ENCODE measurements at regions not wholly inside any gene's neighbourhood (a gene's known extent, or its start where the extent isn't known, plus 50 kb on each side); places are given as distances from the start of the nearest gene placed in this dataset.
A peak's percentile ranks its signal among the peaks of the same experiment; 100 is the strongest.

GRCh38 chr1:54488065-54488750 lies 59.8 kb upstream of the ACOT11 start (continued):
- TF ChIP-seq ZNF449 (CRISPR knock-in tag; IDR thresholded peaks at IDR 0.05) (peak; percentile 26; the same call in 1 of the 2 replicates), ZNF175 (CRISPR knock-in tag; IDR thresholded peaks at IDR 0.05; ENCODE audit: low read depth) (no peak; the same call in 1 of the 2 replicates), ZNF780A (CRISPR knock-in tag; IDR thresholded peaks at IDR 0.05) (no peak), ZNF79 (CRISPR knock-in tag; IDR thresholded peaks at IDR 0.05; ENCODE audit: low read depth) (no peak), FOXK2 (conservative IDR thresholded peaks at IDR 0.05 in 1 of 2, IDR thresholded peaks at IDR 0.05 in 1 of 2; ENCODE audit: low read depth in 2 of 2) (peak in 1 of 2 experiments; percentile 56; a peak in 2 of 4 replicates), TEAD4 (IDR thresholded peaks at IDR 0.05; ENCODE audit: low read length) (peak; percentile 55; the same call in 1 of the 2 replicates), TEAD4 (CRISPR knock-in tag; IDR thresholded peaks at IDR 0.05; ENCODE audit: borderline replicate concordance) (no peak), MEF2D (tag; conservative IDR thresholded peaks at IDR 0.05; ENCODE audit: low read depth) (no peak), ELF1 (tag; IDR thresholded peaks at IDR 0.05) (peak; percentile 97), ARID4B (CRISPR knock-in tag; IDR thresholded peaks at IDR 0.05) (no peak), NFE2L1 (tag; IDR thresholded peaks at IDR 0.05; ENCODE audit: borderline replicate concordance, low read depth) (no peak), ATF6 (CRISPR knock-in tag; IDR thresholded peaks at IDR 0.05) (no peak), TRIM24 (IDR thresholded peaks at IDR 0.05) (no peak), HMG20B (CRISPR knock-in tag; IDR thresholded peaks at IDR 0.05) (no peak), PCBP1 (IDR thresholded peaks at IDR 0.05; ENCODE audit: low read depth, low read length, poor library complexity, severe bottlenecking) (peak; percentile 81), ILK (tag; IDR thresholded peaks at IDR 0.05; ENCODE audit: borderline replicate concordance, low read depth) (no peak), PTTG1 (tag; IDR thresholded peaks at IDR 0.05; ENCODE audit: low read depth) (no peak), CEBPG (CRISPR knock-in tag; IDR thresholded peaks at IDR 0.05) (no peak), CEBPG (tag; conservative IDR thresholded peaks at IDR 0.05 in 1 of 2, IDR thresholded peaks at IDR 0.05 in 1 of 2) (no peak), ZNF644 (tag; IDR thresholded peaks at IDR 0.05; ENCODE audit: low read depth) (peak; percentile 62; the same call in 1 of the 2 replicates), SMAD4 (CRISPR knock-in tag; conservative IDR thresholded peaks at IDR 0.05) (peak; percentile 99)

Data from K562 (cell line).